Neural cell (in vitro differentiated cells): ENCODE measurements at regions not wholly inside any gene's neighbourhood (a gene's known extent, or its start where the extent isn't known, plus 50 kb on each side); places are given as distances from the start of the nearest gene placed in this dataset.

Experiments used
- H2AFZ ChIP-seq: fragments of 200-600, 300-800 bp; sonication (generic), shearing (Covaris generic); 2 replicates; pipeline ENCODE4 v1.6.0; 2014; ENCODE audit warnings: low read depth, mild to moderate bottlenecking, antibody characterized with exemption, low read length, moderate library complexity
- H3F3A ChIP-seq: fragments of 200-600 bp; shearing (Covaris generic); 2 replicates; pipeline ENCODE4 v1.6.1; 2016; ENCODE audit warnings: mild to moderate bottlenecking, moderate library complexity, mixed read lengths, antibody characterized with exemption, low read length; ENCODE audit not compliant: insufficient read depth, poor library complexity, severe bottlenecking
- H3K27ac ChIP-seq: fragments of 200-600, 300-800 bp; sonication (generic), shearing (Covaris generic); 2 replicates; pipeline ENCODE4 v1.5.1; 2014; ENCODE audit warnings: mild to moderate bottlenecking, low read length, moderate library complexity
- H3K27me3 ChIP-seq: fragments of 300-800, 200-600 bp; sonication (generic), shearing (Covaris generic); 2 replicates; pipeline ENCODE4 v1.6.0; 2014; ENCODE audit warnings: mild to moderate bottlenecking, low read depth, low read length, moderate library complexity; ENCODE audit not compliant: insufficient read depth
- H3K36me3 ChIP-seq: fragments of 300-800, 200-600 bp; sonication (generic), shearing (Covaris generic); 2 replicates; pipeline ENCODE4 v1.5.1; 2014; ENCODE audit warnings: mild to moderate bottlenecking, antibody characterized with exemption, low read length, moderate library complexity; ENCODE audit not compliant: insufficient read depth
- H3K4me2 ChIP-seq: fragments of 300-800, 200-600 bp; sonication (generic), shearing (Covaris generic); 2 replicates; pipeline ENCODE4 v1.6.0; 2014; ENCODE audit warnings: mild to moderate bottlenecking, low read length
- H3K4me3 ChIP-seq: fragments of 300-800, 200-600 bp; sonication (generic), shearing (Covaris generic); 2 replicates; pipeline ENCODE4 v1.5.1; 2014; ENCODE audit warnings: mild to moderate bottlenecking, low read length, moderate library complexity
- H3K79me2 ChIP-seq: fragments of 200-600 bp; shearing (Covaris generic); replicated peaks from 2 replicates; pipeline ENCODE4 v1.6.0; 2014; ENCODE audit warnings: mild to moderate bottlenecking, low read length, moderate library complexity; ENCODE audit not compliant: insufficient read depth
- H3K9ac ChIP-seq: fragments of 300-800, 200-600 bp; sonication (generic), shearing (Covaris generic); 2 replicates; pipeline ENCODE4 v1.6.1; 2016; ENCODE audit warnings: mild to moderate bottlenecking, low read length, mixed read lengths
- H3K9me2 ChIP-seq: fragments of 200-600 bp; shearing (Covaris generic); 2 replicates; pipeline ENCODE4 v1.6.1; 2016; ENCODE audit warnings: mild to moderate bottlenecking, low read length, mixed read lengths; ENCODE audit not compliant: insufficient read depth
- H3K9me3 ChIP-seq: fragments of 200-600, 300-800 bp; sonication (generic), shearing (Covaris generic); 2 replicates; pipeline ENCODE4 v1.6.1; 2016; ENCODE audit warnings: mild to moderate bottlenecking, mixed run types, low read length, moderate library complexity, mixed read lengths
- H4K20me1 ChIP-seq: fragments of 200-600 bp; shearing (Covaris generic); 2 replicates; pipeline ENCODE4 v1.6.1; 2016; ENCODE audit warnings: mild to moderate bottlenecking, mixed run types; ENCODE audit not compliant: insufficient read depth
- EP300 ChIP-seq: fragments of 450-650 bp; conservative IDR thresholded peaks from 2 replicates; pipeline ENCODE4 v1.6.1; 2014; ENCODE audit warnings: antibody characterized with exemption, mild to moderate bottlenecking, moderate library complexity; ENCODE audit not compliant: poor library complexity, severe bottlenecking
- EZH2 ChIP-seq: fragments of 200-600, 300-800 bp; shearing (Covaris generic), sonication (generic); IDR thresholded peaks from 2 replicates; pipeline ENCODE4 v1.6.1; 2014; ENCODE audit warnings: antibody characterized with exemption, low read length, borderline replicate concordance, mild to moderate bottlenecking; ENCODE audit not compliant: insufficient read depth, poor library complexity, severe bottlenecking
- MXI1 ChIP-seq: fragments of 450-650 bp; conservative IDR thresholded peaks from 2 replicates; pipeline ENCODE4 v1.6.1; 2014; ENCODE audit warnings: antibody characterized with exemption, mild to moderate bottlenecking; ENCODE audit not compliant: poor library complexity, severe bottlenecking
- POLR2AphosphoS5 ChIP-seq: IDR thresholded peaks from 2 replicates; pipeline ENCODE4 v1.6.1; 2012
- RAD21 ChIP-seq: fragments of 450-650 bp; conservative IDR thresholded peaks from 2 replicates; pipeline ENCODE4 v1.6.1; 2014; ENCODE audit warnings: antibody characterized with exemption, mild to moderate bottlenecking, moderate library complexity
- SMC3 ChIP-seq: fragments of 450-650 bp; conservative IDR thresholded peaks from 2 replicates; pipeline ENCODE4 v1.6.1; 2014; ENCODE audit warnings: antibody characterized with exemption, mild to moderate bottlenecking, moderate library complexity; ENCODE audit not compliant: poor library complexity
- TAF1 ChIP-seq: IDR thresholded peaks from 2 replicates; pipeline ENCODE4 v1.6.1; 2012; ENCODE audit warnings: low read depth
- TF ChIP-seq, protein P1 (sequence below): fragments of 450-650 bp; IDR thresholded peaks from 2 replicates; pipeline ENCODE4 v1.5.1; 2014; ENCODE audit warnings: antibody characterized with exemption, mild to moderate bottlenecking, moderate library complexity; ENCODE audit not compliant: poor library complexity, severe bottlenecking
- TF ChIP-seq, protein P2 (sequence below): IDR thresholded peaks from 2 replicates; pipeline ENCODE4 v1.6.1; 2012; ENCODE audit warnings: borderline replicate concordance

DNA sequence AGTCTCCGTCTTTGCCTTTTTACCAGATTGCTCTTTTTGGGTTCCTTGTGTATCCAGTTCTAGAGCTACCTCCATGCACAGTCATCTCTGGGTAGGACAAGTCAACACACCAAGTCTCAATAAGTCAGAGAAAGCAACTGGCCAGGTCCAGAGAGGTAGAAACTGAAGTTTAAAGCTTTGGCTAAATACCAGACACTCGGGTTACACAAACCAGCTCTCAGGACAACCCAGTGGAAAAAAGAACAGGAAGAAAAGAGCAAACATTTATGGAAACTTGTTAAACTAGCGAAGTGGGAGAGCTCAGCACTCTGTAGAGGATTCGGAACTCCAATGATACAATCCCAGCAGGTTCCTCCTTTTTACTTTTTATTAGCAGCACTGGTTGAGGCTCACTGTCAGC is 291.0 kb upstream of the CPEB2 start:
- H4K20me1 ChIP-seq: no peaks in the 10 kb centered on the region
- no peaks in the 10 kb centered on the region for H3F3A ChIP-seq
- no peak overlapping the region for H2AFZ ChIP-seq
- no peak overlapping the region for H3K4me3 ChIP-seq
- no peaks in the 10 kb centered on the region for H3K79me2 ChIP-seq
- no peaks in the 10 kb centered on the region for H3K9me3 ChIP-seq
- H3K4me2 ChIP-seq: no peak overlapping the region
- no peak overlapping the region for H3K27ac ChIP-seq
- no peaks in the 10 kb centered on the region for H3K9me2 ChIP-seq
- H3K27me3 ChIP-seq: peaks cover 2% of the 10 kb centered on the region
- H3K36me3 ChIP-seq: no peaks in the 10 kb centered on the region
- TF ChIP-seq POLR2AphosphoS5: no peak
- TF ChIP-seq EP300: no peak
- no peak for TF ChIP-seq TAF1
- TF ChIP-seq, protein P1, sequence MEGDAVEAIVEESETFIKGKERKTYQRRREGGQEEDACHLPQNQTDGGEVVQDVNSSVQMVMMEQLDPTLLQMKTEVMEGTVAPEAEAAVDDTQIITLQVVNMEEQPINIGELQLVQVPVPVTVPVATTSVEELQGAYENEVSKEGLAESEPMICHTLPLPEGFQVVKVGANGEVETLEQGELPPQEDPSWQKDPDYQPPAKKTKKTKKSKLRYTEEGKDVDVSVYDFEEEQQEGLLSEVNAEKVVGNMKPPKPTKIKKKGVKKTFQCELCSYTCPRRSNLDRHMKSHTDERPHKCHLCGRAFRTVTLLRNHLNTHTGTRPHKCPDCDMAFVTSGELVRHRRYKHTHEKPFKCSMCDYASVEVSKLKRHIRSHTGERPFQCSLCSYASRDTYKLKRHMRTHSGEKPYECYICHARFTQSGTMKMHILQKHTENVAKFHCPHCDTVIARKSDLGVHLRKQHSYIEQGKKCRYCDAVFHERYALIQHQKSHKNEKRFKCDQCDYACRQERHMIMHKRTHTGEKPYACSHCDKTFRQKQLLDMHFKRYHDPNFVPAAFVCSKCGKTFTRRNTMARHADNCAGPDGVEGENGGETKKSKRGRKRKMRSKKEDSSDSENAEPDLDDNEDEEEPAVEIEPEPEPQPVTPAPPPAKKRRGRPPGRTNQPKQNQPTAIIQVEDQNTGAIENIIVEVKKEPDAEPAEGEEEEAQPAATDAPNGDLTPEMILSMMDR: no peak
- TF ChIP-seq MXI1: no peak
- no peak for TF ChIP-seq RAD21
- TF ChIP-seq SMC3: no peak
- TF ChIP-seq, protein P2, sequence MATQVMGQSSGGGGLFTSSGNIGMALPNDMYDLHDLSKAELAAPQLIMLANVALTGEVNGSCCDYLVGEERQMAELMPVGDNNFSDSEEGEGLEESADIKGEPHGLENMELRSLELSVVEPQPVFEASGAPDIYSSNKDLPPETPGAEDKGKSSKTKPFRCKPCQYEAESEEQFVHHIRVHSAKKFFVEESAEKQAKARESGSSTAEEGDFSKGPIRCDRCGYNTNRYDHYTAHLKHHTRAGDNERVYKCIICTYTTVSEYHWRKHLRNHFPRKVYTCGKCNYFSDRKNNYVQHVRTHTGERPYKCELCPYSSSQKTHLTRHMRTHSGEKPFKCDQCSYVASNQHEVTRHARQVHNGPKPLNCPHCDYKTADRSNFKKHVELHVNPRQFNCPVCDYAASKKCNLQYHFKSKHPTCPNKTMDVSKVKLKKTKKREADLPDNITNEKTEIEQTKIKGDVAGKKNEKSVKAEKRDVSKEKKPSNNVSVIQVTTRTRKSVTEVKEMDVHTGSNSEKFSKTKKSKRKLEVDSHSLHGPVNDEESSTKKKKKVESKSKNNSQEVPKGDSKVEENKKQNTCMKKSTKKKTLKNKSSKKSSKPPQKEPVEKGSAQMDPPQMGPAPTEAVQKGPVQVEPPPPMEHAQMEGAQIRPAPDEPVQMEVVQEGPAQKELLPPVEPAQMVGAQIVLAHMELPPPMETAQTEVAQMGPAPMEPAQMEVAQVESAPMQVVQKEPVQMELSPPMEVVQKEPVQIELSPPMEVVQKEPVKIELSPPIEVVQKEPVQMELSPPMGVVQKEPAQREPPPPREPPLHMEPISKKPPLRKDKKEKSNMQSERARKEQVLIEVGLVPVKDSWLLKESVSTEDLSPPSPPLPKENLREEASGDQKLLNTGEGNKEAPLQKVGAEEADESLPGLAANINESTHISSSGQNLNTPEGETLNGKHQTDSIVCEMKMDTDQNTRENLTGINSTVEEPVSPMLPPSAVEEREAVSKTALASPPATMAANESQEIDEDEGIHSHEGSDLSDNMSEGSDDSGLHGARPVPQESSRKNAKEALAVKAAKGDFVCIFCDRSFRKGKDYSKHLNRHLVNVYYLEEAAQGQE: no peak
- TF ChIP-seq EZH2: no peak
- H3K9ac ChIP-seq: no peak overlapping the region

DNA sequence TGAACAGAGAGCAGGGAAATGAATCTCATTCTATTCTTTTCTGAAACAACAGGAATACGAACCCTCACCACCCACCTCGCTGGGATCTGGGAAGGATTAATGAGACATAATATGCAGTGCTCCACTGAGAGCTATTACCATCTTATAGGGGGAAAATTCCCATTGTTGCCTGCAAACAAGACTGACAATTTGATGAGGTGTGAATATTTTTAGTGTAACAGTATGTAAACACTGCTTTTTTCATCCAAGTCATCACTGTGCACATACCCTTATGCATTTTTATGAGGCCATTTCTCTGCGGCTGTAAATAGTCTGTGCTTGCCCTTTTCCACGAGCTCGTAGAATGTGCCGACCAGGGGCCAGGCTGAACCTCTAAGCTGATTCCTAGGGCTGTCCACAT is 285.6 kb upstream of the CPEB2 start:
- no peaks in the 10 kb centered on the region for H3K9me3 ChIP-seq
- peak; percentile 71 for TF ChIP-seq EP300
- peak; percentile 99 for TF ChIP-seq POLR2AphosphoS5
- TF ChIP-seq TAF1: no peak
- TF ChIP-seq EZH2: no peak
- TF ChIP-seq, protein P2: peak; percentile 99
- no peak for TF ChIP-seq SMC3
- no peak for TF ChIP-seq MXI1
- no peak for TF ChIP-seq RAD21
- TF ChIP-seq, protein P1: no peak
- H3K4me3 ChIP-seq: peak overlapping the region; percentile 49
- no peak overlapping the region for H2AFZ ChIP-seq
- H3K79me2 ChIP-seq: no peaks in the 10 kb centered on the region
- no peak overlapping the region for H3K9ac ChIP-seq
- H3K9me2 ChIP-seq: no peaks in the 10 kb centered on the region
- no peaks in the 10 kb centered on the region for H3K36me3 ChIP-seq
- no peaks in the 10 kb centered on the region for H3F3A ChIP-seq
- H3K27ac ChIP-seq: no peak overlapping the region
- H3K27me3 ChIP-seq: peaks cover 3% of the 10 kb centered on the region
- no peaks in the 10 kb centered on the region for H4K20me1 ChIP-seq
- peak overlapping the region; percentile 60 for H3K4me2 ChIP-seq
